HepG2 (cell line): ENCODE measurements at regions not wholly inside any gene's neighbourhood (a gene's known extent, or its start where the extent isn't known, plus 50 kb on each side); places are given as distances from the start of the nearest gene placed in this dataset.
A peak's percentile ranks its signal among the peaks of the same experiment; 100 is the strongest.

Experiments used
- ATAC-seq: fragments of 200-7000 bp; cut with Tn5 transposase; 3 replicates; pipeline ENCODE4 v1.9.1; 2020; ENCODE audit warnings: mild to moderate bottlenecking, moderate library complexity
- BruUV-seq: library from RNA; stranded (reverse); fragments of 400-500 nt; replicated peaks from 2 replicates; lab custom pipeline; 2021; lab: Mats Ljungman, UMichigan
- CTCF ChIA-PET: fragments of 300-600 bp; formaldehyde crosslinking; extraction: SDS; loops from one replicate; lab custom pipeline; 2021; ENCODE audit warnings: low total read pairs, inconsistent platforms, low intra/inter-chr PET ratio; lab: Yijun Ruan, JAX
- POLR2A ChIA-PET: fragments of 350-600 bp; sonication (Branson Sonifier 250); formaldehyde crosslinking; loops from one replicate; lab custom pipeline; 2020; ENCODE audit warnings: antibody characterized with exemption, inconsistent platforms; lab: Yijun Ruan, JAX
- DNase-seq: peaks from one replicate; pipeline ENCODE4 v3.0.0-alpha.2; 2015; ENCODE audit warnings: low spot score
- FAIRE-seq: peaks from 3 replicates; lab custom pipeline; 2011; peaks lifted over from hg19 to GRCh38; lab: Jason Lieb, UNC
- H2AFZ ChIP-seq: one replicate; pipeline ENCODE4 v1.6.1; 2011; ENCODE audit warnings: low read length, inconsistent platforms
- H3K27ac ChIP-seq: fragments of 300-600 bp; 3 replicates; pipeline ENCODE4 v1.8.0; 2011; ENCODE audit warnings: mixed run types, mild to moderate bottlenecking, mixed read lengths, low read length, inconsistent platforms; ENCODE audit not compliant: insufficient read depth; ENCODE audit errors: extremely low read length
- H3K27me3 ChIP-seq, 2 experiments: fragments of 200-600 bp in 1 of 2; 2 replicates in 1 of 2; 3 replicates in 1 of 2; pipeline versions ENCODE4 v1.6.0 to v1.8.0; 2011; ENCODE audit warnings: low read length in 2 of 2, mild to moderate bottlenecking in 2 of 2, moderate library complexity in 2 of 2, inconsistent platforms in 1 of 2; ENCODE audit not compliant: insufficient read depth in 2 of 2, control insufficient read depth in 1 of 2
- H3K36me3 ChIP-seq, 2 experiments: fragments of 200-600 bp in 1 of 2; replicated peaks in 1 of 2; 2 replicates in 1 of 2; 3 replicates in 1 of 2; pipeline versions ENCODE4 v1.5.1 to v1.8.0; 2011; ENCODE audit warnings: low read length in 2 of 2, inconsistent platforms in 1 of 2; ENCODE audit not compliant: insufficient read depth in 2 of 2, control insufficient read depth in 1 of 2
- H3K4me1 ChIP-seq: 2 replicates; pipeline ENCODE4 v1.5.1; 2012; ENCODE audit warnings: low read length, inconsistent platforms; ENCODE audit not compliant: insufficient read depth
- H3K4me2 ChIP-seq: 2 replicates; pipeline ENCODE4 v1.6.0; 2011; ENCODE audit warnings: low read depth, low read length, inconsistent platforms
- H3K4me3 ChIP-seq, 3 experiments: fragments of 200-600 bp in 1 of 3; sonication (generic), shearing (Covaris generic) in 1 of 3; replicated peaks in 1 of 3; 2 replicates each; pipeline ENCODE4 v1.5.1; 2011 to 2016; ENCODE audit warnings: low read length in 3 of 3, inconsistent platforms in 2 of 3, low read depth in 2 of 3, mild to moderate bottlenecking in 2 of 3, control low read depth in 1 of 3, mixed read lengths in 1 of 3; ENCODE audit not compliant: insufficient read depth in 1 of 3
- H3K79me2 ChIP-seq: one replicate; pipeline ENCODE4 v1.6.1; 2011; ENCODE audit warnings: low read length, inconsistent platforms; ENCODE audit not compliant: insufficient read depth
- H3K9ac ChIP-seq: 2 replicates; pipeline ENCODE4 v1.6.0; 2011; ENCODE audit warnings: mild to moderate bottlenecking, low read depth, low read length, inconsistent platforms; ENCODE audit not compliant: insufficient read depth
- H3K9me3 ChIP-seq: 2 replicates; pipeline ENCODE4 v1.5.1; 2012; ENCODE audit warnings: mild to moderate bottlenecking, low read length
- H4K20me1 ChIP-seq: 2 replicates; pipeline ENCODE4 v1.6.0; 2011; ENCODE audit warnings: inconsistent platforms, mild to moderate bottlenecking, low read length, moderate library complexity; ENCODE audit not compliant: insufficient read depth
- DMAP1 ChIP-seq: IDR thresholded peaks from 2 replicates; pipeline ENCODE4 v1.6.1; 2016
- GFI1 ChIP-seq: sonication (generic); formaldehyde crosslinking; IDR thresholded peaks from 2 replicates; pipeline ENCODE4 v1.5.0; 2020; ENCODE audit warnings: missing genetic modification reagents, mild to moderate bottlenecking, borderline replicate concordance
- HIVEP1 ChIP-seq: sonication (generic); formaldehyde crosslinking; IDR thresholded peaks from 2 replicates; pipeline ENCODE4 v1.4.0; 2020; ENCODE audit warnings: mild to moderate bottlenecking, missing genetic modification reagents
- SKI ChIP-seq: fragments of 450-650 bp; IDR thresholded peaks from one replicate; pipeline ENCODE4 v1.6.1; 2018; ENCODE audit warnings: mild to moderate bottlenecking; ENCODE audit not compliant: partially characterized antibody
- ZFP90 ChIP-seq: sonication (generic); formaldehyde crosslinking; IDR thresholded peaks from 2 replicates; pipeline ENCODE4 v1.8.0; 2022; ENCODE audit warnings: missing genetic modification reagents, mild to moderate bottlenecking, inconsistent platforms, borderline replicate concordance
- ZNF180 ChIP-seq: sonication (generic); formaldehyde crosslinking; IDR thresholded peaks from 2 replicates; pipeline ENCODE4 v1.4.0; 2020; ENCODE audit warnings: low read depth, missing genetic modification reagents, borderline replicate concordance
- ZNF24 ChIP-seq: fragments of 450-650 bp; IDR thresholded peaks from 2 replicates; pipeline ENCODE4 v1.6.1; 2017; ENCODE audit warnings: antibody characterized with exemption, mild to moderate bottlenecking
- ZNF446 ChIP-seq: sonication (generic); formaldehyde crosslinking; IDR thresholded peaks from 2 replicates; pipeline ENCODE4 v1.5.0; 2020; ENCODE audit warnings: mild to moderate bottlenecking, missing genetic modification reagents
- ZNF614 ChIP-seq: IDR thresholded peaks from 2 replicates; pipeline ENCODE4 v1.6.1; 2018; ENCODE audit warnings: missing biosample characterization, missing genetic modification reagents, inconsistent platforms, borderline replicate concordance
- ZNF644 ChIP-seq: IDR thresholded peaks from 2 replicates; pipeline ENCODE4 v1.6.1; 2016; ENCODE audit warnings: low read depth
- ZNF790 ChIP-seq: sonication (generic); formaldehyde crosslinking; IDR thresholded peaks from 2 replicates; pipeline ENCODE4 v1.8.0; 2022; ENCODE audit warnings: missing genetic modification reagents, mild to moderate bottlenecking, borderline replicate concordance
- ZNF841 ChIP-seq: sonication (generic); formaldehyde crosslinking; IDR thresholded peaks from 2 replicates; pipeline ENCODE4 v1.8.1; 2023; ENCODE audit warnings: missing genetic modification reagents, borderline replicate concordance
- WGBS: methylation state at CpG from one replicate; pipeline ENCODE4 v1.1.6; 2017; ENCODE audit warnings: low lambda C conversion rate; 5-methylcytosine and 5-hydroxymethylcytosine counted together
- in situ Hi-C: cut with HindIII; loops from 2 replicates; pipeline ENCODE4 v1.10.0; 2017; ENCODE audit warnings: low pct_unique_long_range_greater_than_20kb; ENCODE audit not compliant: extremely low pct_ligation_motif_present
- intact Hi-C: fragments of 100-400 bp; cut with micrococcal nuclease; formaldehyde crosslinking; loops from one replicate; pipeline ENCODE4 v1.10.0; 2022; ENCODE audit not compliant: unreplicated experiment
- TF ChIP-seq, protein P1 (sequence below): sonication (generic); formaldehyde crosslinking; IDR thresholded peaks from 2 replicates; pipeline ENCODE4 v1.4.0; 2020; ENCODE audit warnings: missing genetic modification reagents
- TF ChIP-seq, protein P2 (sequence below): sonication (generic); formaldehyde crosslinking; IDR thresholded peaks from 2 replicates; pipeline ENCODE4 v1.4.0; 2020; ENCODE audit warnings: mild to moderate bottlenecking, missing genetic modification reagents, borderline replicate concordance

DNA sequence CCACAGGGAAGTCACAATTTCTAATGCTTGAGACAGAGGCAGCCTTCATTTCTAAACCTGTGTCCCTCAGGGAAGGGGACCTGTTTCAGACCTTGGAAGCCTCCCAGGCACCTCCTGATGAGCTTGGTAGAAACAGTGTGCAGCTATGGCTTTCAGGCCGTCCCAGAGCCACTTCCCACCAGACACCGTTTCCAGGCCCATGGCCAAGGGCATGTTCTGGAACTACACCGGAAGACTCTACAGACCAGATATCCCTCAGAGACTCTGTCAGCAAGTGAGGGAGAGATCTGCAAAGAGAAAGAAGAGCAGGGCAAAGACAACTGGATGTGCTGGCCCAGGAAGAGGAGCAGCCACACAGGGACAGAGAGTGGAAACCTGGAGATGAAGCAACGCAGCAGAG is 82.2 kb upstream of the HSPA9 start:
- peaks cover 7 to 32% of the 10 kb centered on the region in 2 experiments for H3K27me3 ChIP-seq
- H3K79me2 ChIP-seq, result no peaks in the 10 kb centered on the region
- H3K36me3 ChIP-seq, result no peaks in the 10 kb centered on the region
- H2AFZ ChIP-seq, result no peak overlapping the region
- H3K4me2 ChIP-seq, result peak overlapping the region; percentile 37; the same call in 1 of the 2 replicates
- ATAC-seq, result peak; percentile 48
- H3K9ac ChIP-seq, result no peak overlapping the region
- no peak overlapping the region for H3K4me3 ChIP-seq
- DNase-seq, result no peak
- no TSS peak for BruUV-seq
- H3K27ac ChIP-seq, result no peak overlapping the region
- WGBS, result 39% methylated on average over 4 of the region's 4 CpGs
- no peaks in the 10 kb centered on the region for H4K20me1 ChIP-seq
- no peak for TF ChIP-seq ZFP90 (CRISPR knock-in tag)
- TF ChIP-seq ZNF446 (CRISPR knock-in tag), result no peak
- TF ChIP-seq DMAP1, result no peak
- TF ChIP-seq GFI1 (CRISPR knock-in tag), result no peak
- no peak for TF ChIP-seq ZNF180 (CRISPR knock-in tag)
- TF ChIP-seq ZNF614, result no peak
- TF ChIP-seq ZNF841 (CRISPR knock-in tag), result no peak
- FAIRE-seq, result no peak
- ChIA-PET POLR2A (no interaction called here), CTCF (no interaction called here)
- intact Hi-C loops (no loop called here), in situ Hi-C loops (no loop called here)
- H3K4me1 ChIP-seq, result peaks cover 9% of the 10 kb centered on the region; the same call in 1 of the 2 replicates
- H3K9me3 ChIP-seq, result no peaks in the 10 kb centered on the region

GRCh38 chr5:138656916-138657315 is 81.7 kb upstream of the HSPA9 start:
- Histone ChIP-seq H3K4me3 (no peak overlapping the region), H3K9ac (no peak overlapping the region), H3K27ac (no peak overlapping the region), H4K20me1 (no peaks in the 10 kb centered on the region), H3K9me3 (no peaks in the 10 kb centered on the region), H3K27me3 (peaks cover 7 to 34% of the 10 kb centered on the region in 2 experiments), H3K36me3 (no peaks in the 10 kb centered on the region), H3K4me2 (peak overlapping the region; percentile 37; the same call in 1 of the 2 replicates), H2AFZ (no peak overlapping the region), H3K79me2 (no peaks in the 10 kb centered on the region), H3K4me1 (peaks cover 9% of the 10 kb centered on the region; the same call in 1 of the 2 replicates)
- intact Hi-C loops, result no loop called here
- POLR2A ChIA-PET, result no interaction called here
- WGBS, result 27% methylated on average over 3 of the region's 4 CpGs
- DNase-seq (no peak), ATAC-seq (no peak; the same call in 2 of the 3 replicates), FAIRE-seq (no peak)
- CTCF ChIA-PET, result no interaction called here
- in situ Hi-C loops, result no loop called here
- no TSS peak for BruUV-seq
- TF ChIP-seq HIVEP1 (no peak), ZNF790 (CRISPR knock-in tag) (no peak), ZNF644 (CRISPR knock-in tag) (no peak), ZNF24 (no peak), SKI (no peak)
- TF ChIP-seq, protein P1, sequence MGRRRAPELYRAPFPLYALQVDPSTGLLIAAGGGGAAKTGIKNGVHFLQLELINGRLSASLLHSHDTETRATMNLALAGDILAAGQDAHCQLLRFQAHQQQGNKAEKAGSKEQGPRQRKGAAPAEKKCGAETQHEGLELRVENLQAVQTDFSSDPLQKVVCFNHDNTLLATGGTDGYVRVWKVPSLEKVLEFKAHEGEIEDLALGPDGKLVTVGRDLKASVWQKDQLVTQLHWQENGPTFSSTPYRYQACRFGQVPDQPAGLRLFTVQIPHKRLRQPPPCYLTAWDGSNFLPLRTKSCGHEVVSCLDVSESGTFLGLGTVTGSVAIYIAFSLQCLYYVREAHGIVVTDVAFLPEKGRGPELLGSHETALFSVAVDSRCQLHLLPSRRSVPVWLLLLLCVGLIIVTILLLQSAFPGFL, result no peak
- TF ChIP-seq, protein P2, sequence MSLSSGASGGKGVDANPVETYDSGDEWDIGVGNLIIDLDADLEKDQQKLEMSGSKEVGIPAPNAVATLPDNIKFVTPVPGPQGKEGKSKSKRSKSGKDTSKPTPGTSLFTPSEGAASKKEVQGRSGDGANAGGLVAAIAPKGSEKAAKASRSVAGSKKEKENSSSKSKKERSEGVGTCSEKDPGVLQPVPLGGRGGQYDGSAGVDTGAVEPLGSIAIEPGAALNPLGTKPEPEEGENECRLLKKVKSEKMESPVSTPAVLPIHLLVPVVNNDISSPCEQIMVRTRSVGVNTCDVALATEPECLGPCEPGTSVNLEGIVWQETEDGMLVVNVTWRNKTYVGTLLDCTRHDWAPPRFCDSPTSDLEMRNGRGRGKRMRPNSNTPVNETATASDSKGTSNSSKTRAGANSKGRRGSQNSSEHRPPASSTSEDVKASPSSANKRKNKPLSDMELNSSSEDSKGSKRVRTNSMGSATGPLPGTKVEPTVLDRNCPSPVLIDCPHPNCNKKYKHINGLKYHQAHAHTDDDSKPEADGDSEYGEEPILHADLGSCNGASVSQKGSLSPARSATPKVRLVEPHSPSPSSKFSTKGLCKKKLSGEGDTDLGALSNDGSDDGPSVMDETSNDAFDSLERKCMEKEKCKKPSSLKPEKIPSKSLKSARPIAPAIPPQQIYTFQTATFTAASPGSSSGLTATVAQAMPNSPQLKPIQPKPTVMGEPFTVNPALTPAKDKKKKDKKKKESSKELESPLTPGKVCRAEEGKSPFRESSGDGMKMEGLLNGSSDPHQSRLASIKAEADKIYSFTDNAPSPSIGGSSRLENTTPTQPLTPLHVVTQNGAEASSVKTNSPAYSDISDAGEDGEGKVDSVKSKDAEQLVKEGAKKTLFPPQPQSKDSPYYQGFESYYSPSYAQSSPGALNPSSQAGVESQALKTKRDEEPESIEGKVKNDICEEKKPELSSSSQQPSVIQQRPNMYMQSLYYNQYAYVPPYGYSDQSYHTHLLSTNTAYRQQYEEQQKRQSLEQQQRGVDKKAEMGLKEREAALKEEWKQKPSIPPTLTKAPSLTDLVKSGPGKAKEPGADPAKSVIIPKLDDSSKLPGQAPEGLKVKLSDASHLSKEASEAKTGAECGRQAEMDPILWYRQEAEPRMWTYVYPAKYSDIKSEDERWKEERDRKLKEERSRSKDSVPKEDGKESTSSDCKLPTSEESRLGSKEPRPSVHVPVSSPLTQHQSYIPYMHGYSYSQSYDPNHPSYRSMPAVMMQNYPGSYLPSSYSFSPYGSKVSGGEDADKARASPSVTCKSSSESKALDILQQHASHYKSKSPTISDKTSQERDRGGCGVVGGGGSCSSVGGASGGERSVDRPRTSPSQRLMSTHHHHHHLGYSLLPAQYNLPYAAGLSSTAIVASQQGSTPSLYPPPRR (CRISPR knock-in tag), result no peak
